ENCODE measurements at regions not wholly inside any gene's neighbourhood (a gene's known extent, or its start where the extent isn't known, plus 50 kb on each side); places are given as distances from the start of the nearest gene placed in this dataset.

- DNase-seq (ENCODE audit: extremely low read depth in 1 of 11, low read depth in 9 of 11, low spot score in 4 of 11): no peak
Observed at GRCh38 chr9:126556560-126557250, 57.0 kb upstream of the LMX1B start.

GRCh38 chr9:126558051-126558665 is 55.6 kb upstream of the LMX1B start:
- peak in 10 of 11 donors; percentile 29 to 59 (median 48) for DNase-seq (ENCODE audit: extremely low read depth in 1 of 11, low read depth in 9 of 11, low spot score in 4 of 11)

GRCh38 chr9:126559296-126559695 is 54.4 kb upstream of the LMX1B start:
- DNase-seq (ENCODE audit: extremely low read depth in 1 of 11, low read depth in 9 of 11, low spot score in 4 of 11): no peak

- DNase-seq (ENCODE audit: extremely low read depth in 1 of 11, low read depth in 9 of 11, low spot score in 4 of 11): no peak
Observed at GRCh38 chr9:126561582-126561981, 52.1 kb upstream of the LMX1B start.

GRCh38 chr9:126563556-126563955 is 50.2 kb upstream of the LMX1B start:
- DNase-seq (ENCODE audit: extremely low read depth in 1 of 11, low read depth in 9 of 11, low spot score in 4 of 11): no peak
